ENCODE measurements at regions not wholly inside any gene's neighbourhood (a gene's known extent, or its start where the extent isn't known, plus 50 kb on each side); places are given as distances from the start of the nearest gene placed in this dataset.
"Not testable (repeated sequence)": the region's sequence is repeated elsewhere in the genome, so short reads cannot be mapped to it uniquely, and the experiment has no call there.

GRCh38 chr4:124070688-124071484, 641.6 kb downstream of the ANKRD50 start:
- no peak overlapping the region for H3K4me3 ChIP-seq (IDR thresholded peaks at IDR 0.05; ENCODE audit: insufficient read depth, low read depth, low read length)
- no peak overlapping the region for H3K4me2 ChIP-seq
- H4K20me1 ChIP-seq (ENCODE audit: insufficient read depth) = no peaks in the 10 kb centered on the region
- no peak for TF ChIP-seq CTCF (conservative IDR thresholded peaks at IDR 0.05; ENCODE audit: low read depth, low read length)
- H3K9ac ChIP-seq = no peak overlapping the region
- H3K36me3 ChIP-seq (ENCODE audit: insufficient read depth) = no peaks in the 10 kb centered on the region
- no peaks in the 10 kb centered on the region for H3K79me2 ChIP-seq (ENCODE audit: insufficient read depth, low read depth)
- no peak overlapping the region for H3K27ac ChIP-seq
- no peaks in the 10 kb centered on the region for H3K27me3 ChIP-seq (ENCODE audit: insufficient read depth, low read depth)
- no peak overlapping the region for H2AFZ ChIP-seq (ENCODE audit: low read depth)
- H3K4me1 ChIP-seq (ENCODE audit: low read depth, poor library complexity, severe bottlenecking) = no peaks in the 10 kb centered on the region

- H3K4me2 ChIP-seq; H3K27me3 ChIP-seq (ENCODE audit: insufficient read depth, low read depth); H3K79me2 ChIP-seq (ENCODE audit: insufficient read depth, low read depth); H4K20me1 ChIP-seq (ENCODE audit: insufficient read depth); H3K9ac ChIP-seq; H2AFZ ChIP-seq (ENCODE audit: low read depth); H3K27ac ChIP-seq; H3K36me3 ChIP-seq (ENCODE audit: insufficient read depth); H3K4me1 ChIP-seq (ENCODE audit: low read depth, poor library complexity, severe bottlenecking); H3K4me3 ChIP-seq (IDR thresholded peaks at IDR 0.05; ENCODE audit: insufficient read depth, low read depth, low read length): not testable (repeated sequence)
These were observed 637.3 kb downstream of the ANKRD50 start for GRCh38 chr4:124075276-124075675.

GRCh38 chr4:124079174-124079780, 633.3 kb downstream of the ANKRD50 start:
- H3K27ac ChIP-seq = no peak overlapping the region
- H3K4me2 ChIP-seq = no peak overlapping the region
- no peaks in the 10 kb centered on the region for H3K27me3 ChIP-seq (ENCODE audit: insufficient read depth, low read depth)
- no peak overlapping the region for H3K4me3 ChIP-seq (IDR thresholded peaks at IDR 0.05; ENCODE audit: insufficient read depth, low read depth, low read length)
- H2AFZ ChIP-seq (ENCODE audit: low read depth) = no peak overlapping the region
- no peaks in the 10 kb centered on the region for H4K20me1 ChIP-seq (ENCODE audit: insufficient read depth)
- no peak for TF ChIP-seq CTCF (conservative IDR thresholded peaks at IDR 0.05; ENCODE audit: low read depth, low read length)
- no peak overlapping the region for H3K9ac ChIP-seq
- H3K36me3 ChIP-seq (ENCODE audit: insufficient read depth) = no peaks in the 10 kb centered on the region
- no peaks in the 10 kb centered on the region for H3K4me1 ChIP-seq (ENCODE audit: low read depth, poor library complexity, severe bottlenecking)
- no peaks in the 10 kb centered on the region for H3K79me2 ChIP-seq (ENCODE audit: insufficient read depth, low read depth)

- H2AFZ ChIP-seq (ENCODE audit: low read depth) = no peak overlapping the region
- no peaks in the 10 kb centered on the region for H3K4me1 ChIP-seq (ENCODE audit: low read depth, poor library complexity, severe bottlenecking)
- no peak for TF ChIP-seq CTCF (conservative IDR thresholded peaks at IDR 0.05; ENCODE audit: low read depth, low read length)
- H4K20me1 ChIP-seq (ENCODE audit: insufficient read depth) = no peaks in the 10 kb centered on the region
- H3K36me3 ChIP-seq (ENCODE audit: insufficient read depth) = no peaks in the 10 kb centered on the region
- no peaks in the 10 kb centered on the region for H3K27me3 ChIP-seq (ENCODE audit: insufficient read depth, low read depth)
- H3K79me2 ChIP-seq (ENCODE audit: insufficient read depth, low read depth) = no peaks in the 10 kb centered on the region
- no peak overlapping the region for H3K4me2 ChIP-seq
- no peak overlapping the region for H3K27ac ChIP-seq
- no peak overlapping the region for H3K4me3 ChIP-seq (IDR thresholded peaks at IDR 0.05; ENCODE audit: insufficient read depth, low read depth, low read length)
- no peak overlapping the region for H3K9ac ChIP-seq
These were observed 628.8 kb downstream of the ANKRD50 start for GRCh38 chr4:124083711-124084110.

All from KMS-11 (cell line).